ENCODE measurements at regions not wholly inside any gene's neighbourhood (a gene's known extent, or its start where the extent isn't known, plus 50 kb on each side); places are given as distances from the start of the nearest gene placed in this dataset.

GRCh38 chr11:134701564-134702165 lies 289.6 kb upstream of the B3GAT1 start:
- Mint-ChIP-seq H3K9me3 (no peaks in the 10 kb centered on the region), H3K27me3 (peaks cover 10 to 12% of the 10 kb centered on the region in 2 donors), H3K27ac (no peak overlapping the region), H3K4me1 (ENCODE audit: low read depth in 2 of 2) (no peaks in the 10 kb centered on the region), H3K36me3 (no peaks in the 10 kb centered on the region), H3K4me3 (no peak overlapping the region)
- ATAC-seq (peak in 1 of 2 donors; percentile 39), DNase-seq (ENCODE audit: low spot score) (no peak)

- ATAC-seq (no peak), DNase-seq (ENCODE audit: low spot score) (no peak)
- Mint-ChIP-seq H3K36me3 (no peaks in the 10 kb centered on the region), H3K4me1 (ENCODE audit: low read depth in 2 of 2) (no peaks in the 10 kb centered on the region), H3K9me3 (no peaks in the 10 kb centered on the region), H3K27ac (no peak overlapping the region), H3K27me3 (peaks cover 17 to 23% of the 10 kb centered on the region in 2 donors), H3K4me3 (no peak overlapping the region)
Observed at GRCh38 chr11:134700101-134700640, 288.1 kb upstream of the B3GAT1 start.

GRCh38 chr11:134696455-134696854 lies 284.4 kb upstream of the B3GAT1 start:
- DNase-seq (ENCODE audit: low spot score) (no peak), ATAC-seq (no peak)
- no peaks in the 10 kb centered on the region for H3K4me1 Mint-ChIP-seq (ENCODE audit: low read depth in 2 of 2)
- H3K36me3 Mint-ChIP-seq: no peaks in the 10 kb centered on the region
- no peaks in the 10 kb centered on the region for H3K9me3 Mint-ChIP-seq
- no peak overlapping the region for H3K27ac Mint-ChIP-seq
- no peak overlapping the region for H3K4me3 Mint-ChIP-seq
- H3K27me3 Mint-ChIP-seq: peaks cover 29 to 47% of the 10 kb centered on the region in 2 donors

- Mint-ChIP-seq H3K36me3 (no peaks in the 10 kb centered on the region), H3K27me3 (peaks cover 31 to 71% of the 10 kb centered on the region in 2 donors), H3K4me3 (no peak overlapping the region), H3K4me1 (ENCODE audit: low read depth in 2 of 2) (no peaks in the 10 kb centered on the region), H3K9me3 (no peaks in the 10 kb centered on the region), H3K27ac (no peak overlapping the region)
- no peak for ATAC-seq
- no peak for DNase-seq (ENCODE audit: low spot score)
Observed at GRCh38 chr11:134691985-134692384, 279.9 kb upstream of the B3GAT1 start.

- no peak overlapping the region for H3K27ac Mint-ChIP-seq
- no peaks in the 10 kb centered on the region for H3K9me3 Mint-ChIP-seq
- H3K36me3 Mint-ChIP-seq: no peaks in the 10 kb centered on the region
- DNase-seq (ENCODE audit: low spot score): no peak
- no peak overlapping the region for H3K4me3 Mint-ChIP-seq
- ATAC-seq: no peak
- peaks cover 31 to 72% of the 10 kb centered on the region in 2 donors for H3K27me3 Mint-ChIP-seq
- H3K4me1 Mint-ChIP-seq (ENCODE audit: low read depth in 2 of 2): no peaks in the 10 kb centered on the region
Observed at GRCh38 chr11:134691295-134691873, 279.3 kb upstream of the B3GAT1 start.

- H3K27me3 Mint-ChIP-seq: peaks cover 25 to 57% of the 10 kb centered on the region in 2 donors
- no peak for ATAC-seq
- H3K9me3 Mint-ChIP-seq: no peaks in the 10 kb centered on the region
- H3K4me1 Mint-ChIP-seq (ENCODE audit: low read depth in 2 of 2): no peaks in the 10 kb centered on the region
- H3K4me3 Mint-ChIP-seq: no peak overlapping the region
- no peak overlapping the region for H3K27ac Mint-ChIP-seq
- DNase-seq (ENCODE audit: low spot score): no peak
- no peaks in the 10 kb centered on the region for H3K36me3 Mint-ChIP-seq
Observed at GRCh38 chr11:134689886-134690285, 277.8 kb upstream of the B3GAT1 start.

GRCh38 chr11:134687548-134687947 lies 275.5 kb upstream of the B3GAT1 start:
- Mint-ChIP-seq H3K4me1 (ENCODE audit: low read depth in 2 of 2) (no peaks in the 10 kb centered on the region), H3K4me3 (no peak overlapping the region), H3K27ac (no peak overlapping the region), H3K9me3 (no peaks in the 10 kb centered on the region), H3K27me3 (peaks cover 31 to 46% of the 10 kb centered on the region in 2 donors), H3K36me3 (no peaks in the 10 kb centered on the region)
- ATAC-seq: no peak
- no peak for DNase-seq (ENCODE audit: low spot score)

- no peak overlapping the region for H3K4me3 Mint-ChIP-seq
- no peaks in the 10 kb centered on the region for H3K36me3 Mint-ChIP-seq
- no peaks in the 10 kb centered on the region for H3K4me1 Mint-ChIP-seq (ENCODE audit: low read depth in 2 of 2)
- H3K27ac Mint-ChIP-seq: no peak overlapping the region
- DNase-seq (ENCODE audit: low spot score) (no peak), ATAC-seq (no peak)
- no peaks in the 10 kb centered on the region for H3K9me3 Mint-ChIP-seq
- peaks cover 25 to 36% of the 10 kb centered on the region in 2 donors for H3K27me3 Mint-ChIP-seq
Observed at GRCh38 chr11:134686460-134687061, 274.5 kb upstream of the B3GAT1 start.

GRCh38 chr11:134685793-134686380 lies 273.8 kb upstream of the B3GAT1 start:
- no peaks in the 10 kb centered on the region for H3K36me3 Mint-ChIP-seq
- ATAC-seq (no peak), DNase-seq (ENCODE audit: low spot score) (no peak)
- no peaks in the 10 kb centered on the region for H3K9me3 Mint-ChIP-seq
- H3K27ac Mint-ChIP-seq: no peak overlapping the region
- H3K4me1 Mint-ChIP-seq (ENCODE audit: low read depth in 2 of 2): no peaks in the 10 kb centered on the region
- peaks cover 25 to 30% of the 10 kb centered on the region in 2 donors for H3K27me3 Mint-ChIP-seq
- no peak overlapping the region for H3K4me3 Mint-ChIP-seq

- H3K4me1 Mint-ChIP-seq (ENCODE audit: low read depth in 2 of 2): no peaks in the 10 kb centered on the region
- H3K36me3 Mint-ChIP-seq: no peaks in the 10 kb centered on the region
- DNase-seq (ENCODE audit: low spot score): no peak
- peaks cover 22 to 25% of the 10 kb centered on the region in 2 donors for H3K27me3 Mint-ChIP-seq
- H3K9me3 Mint-ChIP-seq: no peaks in the 10 kb centered on the region
- no peak for ATAC-seq
- no peak overlapping the region for H3K27ac Mint-ChIP-seq
- H3K4me3 Mint-ChIP-seq: no peak overlapping the region
Observed at GRCh38 chr11:134684576-134684975, 272.5 kb upstream of the B3GAT1 start.

GRCh38 chr11:134683860-134684259 lies 271.8 kb upstream of the B3GAT1 start:
- Mint-ChIP-seq H3K4me1 (ENCODE audit: low read depth in 2 of 2) (no peaks in the 10 kb centered on the region), H3K27ac (no peak overlapping the region), H3K4me3 (no peak overlapping the region), H3K9me3 (no peaks in the 10 kb centered on the region), H3K36me3 (no peaks in the 10 kb centered on the region), H3K27me3 (peaks cover 20 to 25% of the 10 kb centered on the region in 2 donors)
- DNase-seq (ENCODE audit: low spot score) (no peak), ATAC-seq (peak in 1 of 2 donors; percentile 11)

- Mint-ChIP-seq H3K9me3 (no peaks in the 10 kb centered on the region), H3K4me3 (no peak overlapping the region), H3K4me1 (ENCODE audit: low read depth in 2 of 2) (no peaks in the 10 kb centered on the region), H3K36me3 (no peaks in the 10 kb centered on the region), H3K27me3 (peaks cover 15 to 16% of the 10 kb centered on the region in 2 donors), H3K27ac (no peak overlapping the region)
- DNase-seq (ENCODE audit: low spot score) (no peak), ATAC-seq (no peak)
Observed at GRCh38 chr11:134682577-134682976, 270.5 kb upstream of the B3GAT1 start.

- ATAC-seq (no peak), DNase-seq (ENCODE audit: low spot score) (no peak)
- H3K4me3 Mint-ChIP-seq: no peak overlapping the region
- H3K4me1 Mint-ChIP-seq (ENCODE audit: low read depth in 2 of 2): no peaks in the 10 kb centered on the region
- no peaks in the 10 kb centered on the region for H3K36me3 Mint-ChIP-seq
- no peak overlapping the region for H3K27ac Mint-ChIP-seq
- no peaks in the 10 kb centered on the region for H3K9me3 Mint-ChIP-seq
- H3K27me3 Mint-ChIP-seq: peaks cover 9 to 11% of the 10 kb centered on the region in 2 donors
Observed at GRCh38 chr11:134679592-134679991, 267.6 kb upstream of the B3GAT1 start.

GRCh38 chr11:134678744-134679143 lies 266.7 kb upstream of the B3GAT1 start:
- ATAC-seq (no peak), DNase-seq (ENCODE audit: low spot score) (no peak)
- Mint-ChIP-seq H3K27me3 (peaks cover 9 to 11% of the 10 kb centered on the region in 2 donors), H3K4me1 (ENCODE audit: low read depth in 2 of 2) (no peaks in the 10 kb centered on the region), H3K4me3 (no peak overlapping the region), H3K9me3 (no peaks in the 10 kb centered on the region), H3K27ac (no peak overlapping the region), H3K36me3 (no peaks in the 10 kb centered on the region)

Measured in natural killer cell treated with Interleukin-12 subunit alpha and Interleukin-12 subunit beta and Interleukin-15 and Interleukin-18, amount 100 ng/mL, for 72 hours (primary cell).